GM12864 (cell line): ENCODE measurements at regions not wholly inside any gene's neighbourhood (a gene's known extent, or its start where the extent isn't known, plus 50 kb on each side); places are given as distances from the start of the nearest gene placed in this dataset.

Source experiments
- DNase-seq: peaks from one replicate; pipeline ENCODE4 v3.0.0-alpha.2; 2011; ENCODE audit warnings: low read depth
- H3K4me3 ChIP-seq: 2 replicates; pipeline ENCODE4 v1.5.1; 2011; ENCODE audit warnings: mild to moderate bottlenecking, low read depth, low read length, control low read depth
- TF ChIP-seq, protein P1 (sequence below): IDR thresholded peaks from 2 replicates; pipeline ENCODE4 v1.5.1; 2011; ENCODE audit warnings: low read depth, mild to moderate bottlenecking, moderate library complexity, low read length, control low read depth, inconsistent platforms; ENCODE audit errors: missing control alignments

DNA sequence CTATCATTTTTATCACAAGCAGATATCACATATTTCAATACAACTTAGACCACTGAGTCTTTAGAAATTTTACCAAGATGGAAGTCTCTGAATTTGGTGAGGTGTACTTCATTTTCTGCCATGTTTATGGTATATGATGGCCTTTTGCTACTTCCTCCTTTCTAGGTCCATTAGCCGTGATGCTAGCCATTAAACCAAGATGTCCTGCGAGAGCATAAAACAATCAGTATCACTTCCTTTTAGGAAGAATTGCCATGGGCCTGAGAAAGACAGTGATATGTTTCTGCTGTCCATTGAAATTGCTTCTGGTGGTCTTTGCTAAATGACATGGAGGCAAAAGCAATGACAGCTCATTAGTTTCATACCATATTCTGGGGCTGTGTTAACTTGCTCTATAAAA lies 1851.7 kb upstream of the IGFBP7 start:
- no peak for DNase-seq
- TF ChIP-seq, protein P1, sequence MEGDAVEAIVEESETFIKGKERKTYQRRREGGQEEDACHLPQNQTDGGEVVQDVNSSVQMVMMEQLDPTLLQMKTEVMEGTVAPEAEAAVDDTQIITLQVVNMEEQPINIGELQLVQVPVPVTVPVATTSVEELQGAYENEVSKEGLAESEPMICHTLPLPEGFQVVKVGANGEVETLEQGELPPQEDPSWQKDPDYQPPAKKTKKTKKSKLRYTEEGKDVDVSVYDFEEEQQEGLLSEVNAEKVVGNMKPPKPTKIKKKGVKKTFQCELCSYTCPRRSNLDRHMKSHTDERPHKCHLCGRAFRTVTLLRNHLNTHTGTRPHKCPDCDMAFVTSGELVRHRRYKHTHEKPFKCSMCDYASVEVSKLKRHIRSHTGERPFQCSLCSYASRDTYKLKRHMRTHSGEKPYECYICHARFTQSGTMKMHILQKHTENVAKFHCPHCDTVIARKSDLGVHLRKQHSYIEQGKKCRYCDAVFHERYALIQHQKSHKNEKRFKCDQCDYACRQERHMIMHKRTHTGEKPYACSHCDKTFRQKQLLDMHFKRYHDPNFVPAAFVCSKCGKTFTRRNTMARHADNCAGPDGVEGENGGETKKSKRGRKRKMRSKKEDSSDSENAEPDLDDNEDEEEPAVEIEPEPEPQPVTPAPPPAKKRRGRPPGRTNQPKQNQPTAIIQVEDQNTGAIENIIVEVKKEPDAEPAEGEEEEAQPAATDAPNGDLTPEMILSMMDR: no peak
- H3K4me3 ChIP-seq: no peak overlapping the region

DNA sequence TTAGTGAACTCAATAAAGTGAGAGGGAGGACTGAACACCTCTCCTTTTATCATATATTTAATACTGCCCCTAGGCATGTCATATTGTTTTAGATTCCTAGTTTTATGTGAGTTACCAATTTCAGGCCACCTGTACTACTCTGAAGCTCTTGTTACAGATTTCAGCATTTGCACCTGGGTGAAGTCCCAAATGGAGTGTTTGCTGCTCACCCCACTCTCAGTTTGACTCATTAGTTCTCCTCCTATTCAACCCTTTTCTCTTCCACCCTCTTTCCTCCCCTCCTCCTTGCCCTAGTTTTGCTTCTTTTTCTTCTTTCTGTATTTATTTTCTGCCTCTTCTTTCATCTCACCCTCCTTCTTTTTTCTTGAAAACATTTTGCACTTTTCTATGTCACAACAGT lies 1852.2 kb upstream of the IGFBP7 start:
- no peak overlapping the region for H3K4me3 ChIP-seq
- TF ChIP-seq, protein P1: no peak
- no peak for DNase-seq

DNA sequence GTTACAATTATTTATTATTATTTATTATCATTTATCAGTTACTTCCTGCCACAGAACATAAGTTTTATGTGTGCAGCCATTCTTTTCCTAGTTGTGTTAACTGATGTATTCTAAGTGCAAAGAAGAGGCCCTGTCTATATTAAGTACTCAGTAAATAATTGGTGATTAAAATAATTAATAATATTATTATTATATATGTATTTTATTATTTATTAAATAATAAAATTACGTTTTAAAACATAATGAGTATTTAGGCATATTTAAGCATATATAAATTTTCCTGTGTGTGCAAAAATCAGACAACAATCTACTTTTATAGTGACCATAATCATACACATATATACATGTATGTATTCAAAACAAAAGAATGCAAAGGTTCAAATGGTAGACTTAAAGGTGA lies 1871.6 kb upstream of the IGFBP7 start:
- DNase-seq: no peak
- H3K4me3 ChIP-seq: no peak overlapping the region
- TF ChIP-seq, protein P1: no peak

DNA sequence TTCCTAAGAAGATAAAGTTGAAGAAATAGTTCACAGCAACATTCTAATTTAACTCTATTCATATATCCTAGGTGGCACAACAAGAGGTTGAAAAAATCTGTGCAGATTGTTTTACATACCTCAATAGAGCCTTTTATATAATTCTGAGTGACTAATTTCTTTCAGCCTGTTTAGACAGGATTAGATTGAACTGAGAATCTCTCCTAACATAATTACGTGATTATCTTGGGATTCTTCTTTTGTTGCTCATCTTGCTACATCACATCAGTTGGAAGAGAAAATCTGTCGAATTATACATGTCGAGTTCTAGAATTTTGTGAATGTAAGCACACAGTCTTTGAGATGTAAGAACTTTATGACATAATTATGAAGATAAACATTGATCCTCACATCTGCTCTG lies 1873.7 kb upstream of the IGFBP7 start:
- TF ChIP-seq, protein P1: no peak
- no peak for DNase-seq
- no peak overlapping the region for H3K4me3 ChIP-seq

DNA sequence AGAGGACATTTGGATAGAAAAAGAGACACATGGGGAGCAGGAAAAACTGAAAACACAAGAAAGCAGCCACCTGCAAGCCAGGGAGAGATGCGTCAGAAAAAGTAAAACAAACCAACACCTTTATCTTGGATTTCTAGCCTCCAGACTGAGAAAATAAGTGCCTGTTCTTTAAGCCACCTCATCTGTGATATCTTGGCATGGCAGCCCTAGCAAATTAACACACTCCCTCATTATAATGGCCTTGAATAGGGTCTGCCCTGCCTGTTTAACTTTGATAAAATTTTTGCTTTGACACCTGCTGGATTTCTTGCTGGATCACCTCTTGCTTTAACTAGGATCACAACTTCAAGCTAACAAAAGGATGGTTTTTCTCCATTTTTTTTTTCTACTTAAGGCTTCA lies 1892.0 kb upstream of the IGFBP7 start:
- TF ChIP-seq, protein P1: no peak
- no peak overlapping the region for H3K4me3 ChIP-seq
- DNase-seq: no peak

DNA sequence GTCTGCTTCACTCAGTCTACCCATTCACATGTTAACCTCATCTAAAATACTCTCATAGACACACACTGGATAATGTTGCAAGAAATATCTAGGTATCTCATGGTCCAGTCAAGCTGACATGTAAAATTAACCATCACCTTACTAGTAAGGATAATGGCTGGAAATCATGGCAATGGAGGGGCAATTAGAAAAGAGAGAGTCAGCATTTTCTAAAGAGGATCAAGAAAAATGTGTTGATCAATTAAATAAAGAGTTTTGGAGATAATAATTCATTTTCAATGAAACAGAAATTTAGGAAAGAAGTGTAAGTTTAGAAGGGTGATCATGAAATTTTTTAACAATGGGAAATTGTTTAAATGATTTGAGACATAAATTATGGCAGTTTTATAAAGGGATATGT lies 1914.1 kb upstream of the IGFBP7 start:
- DNase-seq: no peak
- no peak overlapping the region for H3K4me3 ChIP-seq
- TF ChIP-seq, protein P1: no peak

DNA sequence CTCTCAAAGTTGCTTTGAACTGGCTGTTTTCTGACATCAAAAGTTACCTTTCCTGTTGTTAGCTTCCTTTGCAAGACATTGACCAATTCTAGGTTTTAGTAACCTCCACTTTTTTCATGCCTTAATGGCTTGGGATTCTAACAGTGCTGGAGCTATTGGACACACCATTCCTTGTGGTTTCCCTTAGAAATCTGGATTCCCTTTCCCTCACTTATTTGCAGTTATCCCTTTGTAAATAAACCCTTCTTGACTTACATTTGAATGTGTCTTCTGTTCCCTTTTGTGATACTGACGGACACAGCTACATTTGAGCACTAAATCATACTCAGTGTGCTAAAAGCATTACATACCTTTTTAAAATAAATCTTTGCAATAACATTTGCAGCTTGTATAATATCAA lies 1927.6 kb upstream of the IGFBP7 start:
- TF ChIP-seq, protein P1: no peak
- no peak for DNase-seq
- H3K4me3 ChIP-seq: no peak overlapping the region
